Epithelial cell of esophagus (primary cell): ENCODE measurements at regions not wholly inside any gene's neighbourhood (a gene's known extent, or its start where the extent isn't known, plus 50 kb on each side); places are given as distances from the start of the nearest gene placed in this dataset.
"Not testable (repeated sequence)": the region's sequence is repeated elsewhere in the genome, so short reads cannot be mapped to it uniquely, and the experiment has no call there.

Experiments
- DNase-seq: peaks from one replicate; pipeline ENCODE4 v3.0.0; 2010; ENCODE audit warnings: low read depth
- H3K4me3 ChIP-seq: 2 replicates; pipeline ENCODE4 v1.5.1; 2011; ENCODE audit warnings: mild to moderate bottlenecking, low read length, control low read depth
- CTCF ChIP-seq: IDR thresholded peaks from 2 replicates; pipeline ENCODE4 v1.5.1; 2011; ENCODE audit warnings: low read depth, mild to moderate bottlenecking, low read length, control low read depth, inconsistent platforms; ENCODE audit not compliant: insufficient read depth; ENCODE audit errors: missing control alignments

GRCh38 chr6:121557146-121557940 lies 121.9 kb downstream of the GJA1 start:
- H3K4me3 ChIP-seq = no peak overlapping the region
- no peak for DNase-seq
- no peak for TF ChIP-seq CTCF

GRCh38 chr6:121559611-121560269 lies 124.3 kb downstream of the GJA1 start:
- no peak for TF ChIP-seq CTCF
- H3K4me3 ChIP-seq = no peak overlapping the region
- DNase-seq = no peak

- no peak for TF ChIP-seq CTCF
- no peak for DNase-seq
- H3K4me3 ChIP-seq = no peak overlapping the region
Observed at GRCh38 chr6:121560476-121560875, 125.0 kb downstream of the GJA1 start.

GRCh38 chr6:121563286-121563685 lies 127.8 kb downstream of the GJA1 start:
- TF ChIP-seq CTCF = no peak
- no peak for DNase-seq
- no peak overlapping the region for H3K4me3 ChIP-seq

- H3K4me3 ChIP-seq, DNase-seq: not testable (repeated sequence)
Observed at GRCh38 chr6:121564529-121564928, 129.1 kb downstream of the GJA1 start.

GRCh38 chr6:121571455-121571854 lies 136.0 kb downstream of the GJA1 start:
- no peak for DNase-seq
- H3K4me3 ChIP-seq = no peak overlapping the region
- TF ChIP-seq CTCF = no peak

GRCh38 chr6:121573481-121573880 lies 138.0 kb downstream of the GJA1 start:
- H3K4me3 ChIP-seq = no peak overlapping the region
- no peak for TF ChIP-seq CTCF
- no peak for DNase-seq
